Kidney tubule cell (primary cell): ENCODE measurements at regions not wholly inside any gene's neighbourhood (a gene's known extent, or its start where the extent isn't known, plus 50 kb on each side); places are given as distances from the start of the nearest gene placed in this dataset.

Experiments used
- DNase-seq: peaks from one replicate; pipeline ENCODE4 v3.0.0-alpha.2; 2018; ENCODE audit warnings: low spot score

GRCh38 chr3:53949541-53949940 is 57.9 kb upstream of the SELENOK start:
- no peak for DNase-seq

GRCh38 chr3:53948174-53948573 is 56.5 kb upstream of the SELENOK start:
- no peak for DNase-seq

GRCh38 chr3:53944028-53944427 is 52.4 kb upstream of the SELENOK start:
- peak; percentile 37 for DNase-seq

GRCh38 chr3:53941950-53942349 is 50.3 kb upstream of the SELENOK start:
- peak; percentile 41 for DNase-seq
